WTC11 (cell line): ENCODE measurements at regions not wholly inside any gene's neighbourhood (a gene's known extent, or its start where the extent isn't known, plus 50 kb on each side); places are given as distances from the start of the nearest gene placed in this dataset.

Source experiments
- ATAC-seq: fragments of 200-7000 bp; cut with Tn5 transposase; 2 replicates; pipeline ENCODE4 v1.10.0; 2021; ENCODE audit warnings: mild to moderate bottlenecking, moderate library complexity
- CTCF ChIA-PET: fragments of 300-600 bp; sonication (Branson Sonifier 250); formaldehyde crosslinking; loops from one replicate; lab custom pipeline; 2021; ENCODE audit warnings: antibody characterized with exemption; lab: Charles Lee
- POLR2A ChIA-PET: fragments of 350-600 bp; sonication (Branson Sonifier 250); formaldehyde crosslinking; loops from one replicate; lab custom pipeline; 2021; ENCODE audit warnings: antibody characterized with exemption; lab: Charles Lee
- DNase-seq: peaks from one replicate; pipeline ENCODE4 v3.0.0; 2021; ENCODE audit warnings: low spot score
- H3K27ac Mint-ChIP-seq: 2 replicates; pipeline ENCODE4 v1.8.0; 2021; ENCODE audit warnings: mixed read lengths
- H3K27me3 Mint-ChIP-seq: 2 replicates; pipeline ENCODE4 v1.8.0; 2021; ENCODE audit warnings: low read depth, mild to moderate bottlenecking, moderate library complexity, mixed read lengths
- H3K36me3 Mint-ChIP-seq: 2 replicates; pipeline ENCODE4 v1.8.0; 2021; ENCODE audit warnings: mixed read lengths
- H3K4me1 Mint-ChIP-seq: 2 replicates; pipeline ENCODE4 v1.8.0; 2022; ENCODE audit warnings: mixed read lengths
- H3K4me3 Mint-ChIP-seq: 2 replicates; pipeline ENCODE4 v1.8.0; 2021; ENCODE audit warnings: mild to moderate bottlenecking, moderate library complexity, mixed read lengths
- H3K9me3 Mint-ChIP-seq: 2 replicates; pipeline ENCODE4 v1.8.0; 2021; ENCODE audit warnings: mixed read lengths
- ARID4B ChIP-seq: sonication (generic); formaldehyde crosslinking; IDR thresholded peaks from 2 replicates; pipeline ENCODE4 v1.8.0; 2023; ENCODE audit warnings: missing genetic modification reagents, mild to moderate bottlenecking, borderline replicate concordance
- GABPB1 ChIP-seq: sonication (generic); formaldehyde crosslinking; IDR thresholded peaks from 2 replicates; pipeline ENCODE4 v1.8.1; 2023; ENCODE audit warnings: mild to moderate bottlenecking, missing genetic modification reagents
- JAZF1 ChIP-seq: fragments of 250-450 bp; sonication (Bioruptor Pico); IDR thresholded peaks from 2 replicates; pipeline ENCODE4 v1.9.0; 2021; ENCODE audit warnings: moderate library complexity, mild to moderate bottlenecking, inconsistent platforms
- MLX ChIP-seq: sonication (generic); formaldehyde crosslinking; IDR thresholded peaks from 2 replicates; pipeline ENCODE4 v1.8.1; 2023; ENCODE audit warnings: mild to moderate bottlenecking, missing genetic modification reagents, moderate library complexity
- NFE2L1 ChIP-seq: sonication (generic); formaldehyde crosslinking; IDR thresholded peaks from 2 replicates; pipeline ENCODE4 v1.8.1; 2023; ENCODE audit warnings: missing genetic modification reagents
- PRDM15 ChIP-seq: sonication (generic); formaldehyde crosslinking; IDR thresholded peaks from 2 replicates; pipeline ENCODE4 v1.8.0; 2022; ENCODE audit warnings: missing genetic modification reagents
- PREB ChIP-seq: sonication (generic); formaldehyde crosslinking; IDR thresholded peaks from 2 replicates; pipeline ENCODE4 v1.8.1; 2022; ENCODE audit warnings: mild to moderate bottlenecking, missing genetic modification reagents, moderate library complexity, borderline replicate concordance
- PRRX2 ChIP-seq: fragments of 250-450 bp; sonication (Bioruptor Pico); IDR thresholded peaks from 2 replicates; pipeline ENCODE4 v1.8.0; 2021; ENCODE audit warnings: mild to moderate bottlenecking
- TEAD4 ChIP-seq: sonication (generic); formaldehyde crosslinking; IDR thresholded peaks from 2 replicates; pipeline ENCODE4 v1.8.0; 2022; ENCODE audit warnings: mild to moderate bottlenecking, missing genetic modification reagents
- USF2 ChIP-seq: sonication (generic); formaldehyde crosslinking; IDR thresholded peaks from 2 replicates; pipeline ENCODE4 v1.8.1; 2023; ENCODE audit warnings: mild to moderate bottlenecking, missing genetic modification reagents, moderate library complexity
- ZNF138 ChIP-seq: sonication (generic); formaldehyde crosslinking; conservative IDR thresholded peaks from 2 replicates; pipeline ENCODE4 v1.8.1; 2022; ENCODE audit warnings: mild to moderate bottlenecking, moderate library complexity, missing genetic modification reagents
- ZNF425 ChIP-seq: fragments of 250-450 bp; sonication (Bioruptor Pico); conservative IDR thresholded peaks from 2 replicates; pipeline ENCODE4 v1.9.0; 2021; ENCODE audit warnings: mild to moderate bottlenecking
- ZNF532 ChIP-seq: fragments of 250-450 bp; sonication (Bioruptor Pico); IDR thresholded peaks from 2 replicates; pipeline ENCODE4 v1.9.0; 2021; ENCODE audit warnings: mild to moderate bottlenecking, borderline replicate concordance
- ZSCAN18 ChIP-seq: fragments of 250-450 bp; sonication (Bioruptor Pico); IDR thresholded peaks from 2 replicates; pipeline ENCODE4 v2.1.2; 2022; ENCODE audit warnings: mild to moderate bottlenecking, moderate library complexity

GRCh38 chr14:27077214-27077613, 479.4 kb upstream of the NOVA1 start:
- POLR2A ChIA-PET = no interaction called here
- DNase-seq = no peak
- H3K27ac Mint-ChIP-seq = no peak overlapping the region
- no peak overlapping the region for H3K4me3 Mint-ChIP-seq
- no peaks in the 10 kb centered on the region for H3K36me3 Mint-ChIP-seq
- no peaks in the 10 kb centered on the region for H3K4me1 Mint-ChIP-seq
- CTCF ChIA-PET = no interaction called here
- H3K9me3 Mint-ChIP-seq = no peaks in the 10 kb centered on the region; the same call in 1 of the 2 replicates
- no peak for TF ChIP-seq USF2 (CRISPR knock-in tag)
- TF ChIP-seq GABPB1 (CRISPR knock-in tag) = no peak
- TF ChIP-seq PRRX2 (CRISPR knock-in tag) = no peak
- TF ChIP-seq NFE2L1 = no peak
- TF ChIP-seq ZNF138 (CRISPR knock-in tag) = no peak
- TF ChIP-seq JAZF1 = no peak
- no peak for TF ChIP-seq ZSCAN18
- no peak for TF ChIP-seq TEAD4 (CRISPR knock-in tag)
- no peak for TF ChIP-seq ZNF532 (CRISPR knock-in tag)
- no peak for TF ChIP-seq PRDM15
- TF ChIP-seq ARID4B (CRISPR knock-in tag) = no peak
- no peaks in the 10 kb centered on the region for H3K27me3 Mint-ChIP-seq
- ATAC-seq = no peak

- ChIA-PET POLR2A (no interaction called here), CTCF (no interaction called here)
- ATAC-seq (no peak), DNase-seq (no peak)
- Mint-ChIP-seq H3K4me3 (no peak overlapping the region), H3K27me3 (peaks cover 2% of the 10 kb centered on the region; the same call in 1 of the 2 replicates), H3K27ac (no peak overlapping the region), H3K9me3 (peaks cover 5% of the 10 kb centered on the region), H3K4me1 (no peaks in the 10 kb centered on the region), H3K36me3 (no peaks in the 10 kb centered on the region)
- TF ChIP-seq MLX (no peak), ZSCAN18 (no peak), PREB (CRISPR knock-in tag) (no peak), ZNF425 (CRISPR knock-in tag) (no peak)
Observed at GRCh38 chr14:27077710-27078109, 479.9 kb upstream of the NOVA1 start.
